ENCODE measurements at regions not wholly inside any gene's neighbourhood (a gene's known extent, or its start where the extent isn't known, plus 50 kb on each side); places are given as distances from the start of the nearest gene placed in this dataset.

- intact Hi-C loops (cut with micrococcal nuclease) = no loop called here
- Mint-ChIP-seq H3K27me3 (no peaks in the 10 kb centered on the region), H3K27ac (no peak overlapping the region), H3K4me1 (no peaks in the 10 kb centered on the region), H3K4me3 (no peak overlapping the region), H3K9me3 (ENCODE audit: insufficient read depth) (no peaks in the 10 kb centered on the region)
- H3K27me3 ChIP-seq (replicated peaks in 1 of 4; ENCODE audit: control extremely low read depth in 1 of 4, control insufficient read depth in 3 of 4, insufficient read depth in 4 of 4, low read length in 3 of 4) = peaks cover 0 to 29% (median 6%) of the 10 kb centered on the region in 4 experiments
- TF ChIP-seq, protein P1, sequence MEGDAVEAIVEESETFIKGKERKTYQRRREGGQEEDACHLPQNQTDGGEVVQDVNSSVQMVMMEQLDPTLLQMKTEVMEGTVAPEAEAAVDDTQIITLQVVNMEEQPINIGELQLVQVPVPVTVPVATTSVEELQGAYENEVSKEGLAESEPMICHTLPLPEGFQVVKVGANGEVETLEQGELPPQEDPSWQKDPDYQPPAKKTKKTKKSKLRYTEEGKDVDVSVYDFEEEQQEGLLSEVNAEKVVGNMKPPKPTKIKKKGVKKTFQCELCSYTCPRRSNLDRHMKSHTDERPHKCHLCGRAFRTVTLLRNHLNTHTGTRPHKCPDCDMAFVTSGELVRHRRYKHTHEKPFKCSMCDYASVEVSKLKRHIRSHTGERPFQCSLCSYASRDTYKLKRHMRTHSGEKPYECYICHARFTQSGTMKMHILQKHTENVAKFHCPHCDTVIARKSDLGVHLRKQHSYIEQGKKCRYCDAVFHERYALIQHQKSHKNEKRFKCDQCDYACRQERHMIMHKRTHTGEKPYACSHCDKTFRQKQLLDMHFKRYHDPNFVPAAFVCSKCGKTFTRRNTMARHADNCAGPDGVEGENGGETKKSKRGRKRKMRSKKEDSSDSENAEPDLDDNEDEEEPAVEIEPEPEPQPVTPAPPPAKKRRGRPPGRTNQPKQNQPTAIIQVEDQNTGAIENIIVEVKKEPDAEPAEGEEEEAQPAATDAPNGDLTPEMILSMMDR (IDR thresholded peaks at IDR 0.05) = no peak
- no peak for TF ChIP-seq EZH2 (IDR thresholded peaks at IDR 0.05; ENCODE audit: borderline replicate concordance, insufficient read depth, low read depth, low read length, poor library complexity, severe bottlenecking)
- 100% methylated on average over 1 of the region's 2 CpGs for WGBS (ENCODE audit: insufficient coverage)
- no peak overlapping the region for H3K27ac ChIP-seq (ENCODE audit: low read length in 2 of 2)
- no peak overlapping the region for H3K4me2 ChIP-seq (replicated peaks; ENCODE audit: low read depth, low read length, poor library complexity, severe bottlenecking)
- no peak overlapping the region for H2AFZ ChIP-seq (ENCODE audit: insufficient read depth, low read depth, low read length, poor library complexity, severe bottlenecking)
- ChIA-PET POLR2A (no interaction called here), CTCF (interaction anchor here (1.0 kb wide), 1 partner anchor 1485 kb away, joined by 3 read pairs; no protein-coding TSS in a partner anchor)
- H4K20me1 ChIP-seq (ENCODE audit: control insufficient read depth, insufficient read depth, low read length, poor library complexity, severe bottlenecking) = no peaks in the 10 kb centered on the region
- ATAC-seq (ENCODE audit: low read depth) (no peak), DNase-seq (no peak)
- H3K9ac ChIP-seq (ENCODE audit: low read length) = no peak overlapping the region
- H3K4me3 ChIP-seq (ENCODE audit: control extremely low read depth in 1 of 5, extremely low read depth in 1 of 5, insufficient read depth in 1 of 5, low read depth in 2 of 5, low read length in 4 of 5) = no peak overlapping the region
- peaks cover 4 to 5% of the 10 kb centered on the region in 2 donors for H3K4me1 ChIP-seq (ENCODE audit: control insufficient read depth in 2 of 2, insufficient read depth in 2 of 2, low read length in 2 of 2)
- no peaks in the 10 kb centered on the region for H3K79me2 ChIP-seq (ENCODE audit: control insufficient read depth, insufficient read depth, low read length)
- no peaks in the 10 kb centered on the region for H3K36me3 ChIP-seq (replicated peaks in 1 of 2; ENCODE audit: control extremely low read depth in 1 of 2, control insufficient read depth in 1 of 2, extremely low read depth in 1 of 2, insufficient read depth in 2 of 2, low read length in 1 of 2)
- peaks cover 0 to 7% (median 2%) of the 10 kb centered on the region in 3 donors for H3K9me3 ChIP-seq (ENCODE audit: control extremely low read depth in 1 of 3, control insufficient read depth in 2 of 3, insufficient read depth in 1 of 3, low read length in 2 of 3)
These were observed 140.5 kb upstream of the HS3ST2 start for GRCh38 chr16:22673421-22673831.

GRCh38 chr16:22674832-22675191 lies 139.2 kb upstream of the HS3ST2 start:
- Mint-ChIP-seq H3K27me3 (no peaks in the 10 kb centered on the region), H3K9me3 (ENCODE audit: insufficient read depth) (no peaks in the 10 kb centered on the region), H3K4me3 (no peak overlapping the region), H3K27ac (no peak overlapping the region), H3K4me1 (no peaks in the 10 kb centered on the region)
- no peaks in the 10 kb centered on the region for H3K36me3 ChIP-seq (replicated peaks in 1 of 2; ENCODE audit: control extremely low read depth in 1 of 2, control insufficient read depth in 1 of 2, extremely low read depth in 1 of 2, insufficient read depth in 2 of 2, low read length in 1 of 2)
- no peak overlapping the region for H3K9ac ChIP-seq (ENCODE audit: low read length)
- no peaks in the 10 kb centered on the region for H3K79me2 ChIP-seq (ENCODE audit: control insufficient read depth, insufficient read depth, low read length)
- TF ChIP-seq EZH2 (IDR thresholded peaks at IDR 0.05; ENCODE audit: borderline replicate concordance, insufficient read depth, low read depth, low read length, poor library complexity, severe bottlenecking) = no peak
- TF ChIP-seq, protein P1 (IDR thresholded peaks at IDR 0.05) = no peak
- H3K4me3 ChIP-seq (ENCODE audit: control extremely low read depth in 1 of 5, extremely low read depth in 1 of 5, insufficient read depth in 1 of 5, low read depth in 2 of 5, low read length in 4 of 5) = no peak overlapping the region
- H4K20me1 ChIP-seq (ENCODE audit: control insufficient read depth, insufficient read depth, low read length, poor library complexity, severe bottlenecking) = no peaks in the 10 kb centered on the region
- H2AFZ ChIP-seq (ENCODE audit: insufficient read depth, low read depth, low read length, poor library complexity, severe bottlenecking) = no peak overlapping the region
- intact Hi-C loops (cut with micrococcal nuclease) = no loop called here
- POLR2A ChIA-PET = no interaction called here
- ATAC-seq (ENCODE audit: low read depth) = no peak
- peaks cover 4 to 5% of the 10 kb centered on the region in 2 donors for H3K4me1 ChIP-seq (ENCODE audit: control insufficient read depth in 2 of 2, insufficient read depth in 2 of 2, low read length in 2 of 2)
- H3K4me2 ChIP-seq (replicated peaks; ENCODE audit: low read depth, low read length, poor library complexity, severe bottlenecking) = no peak overlapping the region
- WGBS (ENCODE audit: insufficient coverage) = 91% methylated on average over 3 of the region's 3 CpGs
- H3K9me3 ChIP-seq (ENCODE audit: control extremely low read depth in 1 of 3, control insufficient read depth in 2 of 3, insufficient read depth in 1 of 3, low read length in 2 of 3) = peaks cover 0 to 7% (median 2%) of the 10 kb centered on the region in 3 donors
- H3K27ac ChIP-seq (ENCODE audit: low read length in 2 of 2) = no peak overlapping the region
- H3K27me3 ChIP-seq (replicated peaks in 1 of 4; ENCODE audit: control extremely low read depth in 1 of 4, control insufficient read depth in 3 of 4, insufficient read depth in 4 of 4, low read length in 3 of 4) = peaks cover 0 to 36% (median 12%) of the 10 kb centered on the region in 4 experiments
- CTCF ChIA-PET = interaction anchor here (1.0 kb wide), 1 partner anchor 354 kb away, joined by 3 read pairs; no protein-coding TSS in a partner anchor
- DNase-seq = no peak

All from B cell (primary cell).